HCT116 (cell line): ENCODE measurements at regions not wholly inside any gene's neighbourhood (a gene's known extent, or its start where the extent isn't known, plus 50 kb on each side); places are given as distances from the start of the nearest gene placed in this dataset.

Experiments used
- ATAC-seq: fragments of 200-7000 bp; cut with Tn5 transposase; 2 replicates; pipeline ENCODE4 v1.9.1; 2020; ENCODE audit warnings: mild to moderate bottlenecking, moderate library complexity
- BruUV-seq: library from RNA; stranded (reverse); fragments of 400-500 nt; replicated peaks from 2 replicates; lab custom pipeline; 2021; lab: Mats Ljungman, UMichigan
- CTCF ChIA-PET: fragments of 300-600 bp; sonication (Branson Sonifier 250); formaldehyde crosslinking; loops from one replicate; lab custom pipeline; 2021; ENCODE audit warnings: antibody characterized with exemption; lab: Charles Lee
- POLR2A ChIA-PET: fragments of 300-600, 350-600 bp; sonication (Branson Sonifier 250); formaldehyde crosslinking; loops from one replicate; lab custom pipeline; 2021; ENCODE audit warnings: antibody characterized with exemption; lab: Charles Lee
- RAD21 ChIA-PET, 2 experiments: fragments of 300-600 bp; sonication (Branson Sonifier 250); formaldehyde crosslinking; loops; one replicate each; lab custom pipeline; 2023; ENCODE audit warnings: low total read pairs in 2 of 2; ENCODE audit not compliant: uncharacterized antibody in 2 of 2, unreplicated experiment in 2 of 2, low non-redundant PET in 1 of 2; lab: Charles Lee
- DNase-seq: peaks from one replicate; pipeline ENCODE4 v3.0.0-alpha.2; 2010; ENCODE audit warnings: low read depth, low spot score
- H2AFZ ChIP-seq: fragments of 200-600 bp; shearing (Covaris generic), sonication (generic); 2 replicates; pipeline ENCODE4 v1.6.1; 2017; ENCODE audit warnings: low read depth, mixed run types, mixed read lengths, antibody characterized with exemption, low read length; ENCODE audit not compliant: poor library complexity, severe bottlenecking
- H3K27ac ChIP-seq: 2 replicates; pipeline ENCODE4 v1.5.1; 2012; ENCODE audit warnings: low read depth, low read length
- H3K27me3 ChIP-seq: fragments of 200-600 bp; sonication (generic); 2 replicates; pipeline ENCODE4 v1.6.1; 2016; ENCODE audit warnings: mixed run types, low read length, mixed read lengths; ENCODE audit not compliant: insufficient read depth
- H3K36me3 ChIP-seq, 2 experiments: fragments of 200-500 bp in 1 of 2; fragments of 200-600 bp in 1 of 2; sonication (Bioruptor generic) in 1 of 2; sonication (generic) in 1 of 2; 2 replicates each; pipeline versions ENCODE4 v1.5.1 to v1.6.1; 2014 to 2016; ENCODE audit warnings: low read length in 2 of 2, inconsistent platforms in 1 of 2, mixed read lengths in 1 of 2, mixed run types in 1 of 2; ENCODE audit not compliant: insufficient read depth in 2 of 2, control insufficient read depth in 1 of 2
- H3K4me1 ChIP-seq, 2 experiments: fragments of 200-600 bp in 1 of 2; sonication (generic) in 1 of 2; 2 replicates each; pipeline versions ENCODE4 v1.5.1 to v1.6.1; 2012 to 2017; ENCODE audit warnings: low read length in 2 of 2, inconsistent platforms in 1 of 2, mild to moderate bottlenecking in 1 of 2, mixed read lengths in 1 of 2, mixed run types in 1 of 2, moderate library complexity in 1 of 2; ENCODE audit not compliant: insufficient read depth in 2 of 2, control insufficient read depth in 1 of 2
- H3K4me2 ChIP-seq: fragments of 200-600 bp; sonication (generic); 2 replicates; pipeline ENCODE4 v1.6.1; 2017; ENCODE audit warnings: mixed run types, low read length, mixed read lengths
- H3K4me3 ChIP-seq, 2 experiments: fragments of 200-600 bp in 1 of 2; sonication (generic) in 1 of 2; replicated peaks in 1 of 2; 2 replicates each; pipeline ENCODE4 v1.5.1; 2011 to 2016; ENCODE audit warnings: low read length in 2 of 2, control low read depth in 1 of 2, low read depth in 1 of 2, mild to moderate bottlenecking in 1 of 2, mixed read lengths in 1 of 2, mixed run types in 1 of 2
- H3K79me2 ChIP-seq: fragments of 200-600 bp; sonication (generic); 2 replicates; pipeline ENCODE4 v1.6.1; 2017; ENCODE audit warnings: mild to moderate bottlenecking, mixed run types, low read length, moderate library complexity, mixed read lengths; ENCODE audit not compliant: insufficient read depth
- H3K9ac ChIP-seq: fragments of 200-600 bp; sonication (generic); 2 replicates; pipeline ENCODE4 v1.6.1; 2016; ENCODE audit warnings: low read length, mixed read lengths
- H3K9me2 ChIP-seq: fragments of 200-600 bp; sonication (generic), shearing (Covaris generic); 2 replicates; pipeline ENCODE4 v1.6.1; 2017; ENCODE audit warnings: mixed run types, mild to moderate bottlenecking, moderate library complexity; ENCODE audit not compliant: insufficient read depth
- H3K9me3 ChIP-seq, 2 experiments: fragments of 200-500 bp in 1 of 2; fragments of 200-600 bp in 1 of 2; sonication (Bioruptor generic) in 1 of 2; sonication (generic) in 1 of 2; 2 replicates each; pipeline ENCODE4 v1.6.1; 2014 to 2017; ENCODE audit warnings: low read length in 2 of 2, mixed read lengths in 2 of 2, inconsistent platforms in 1 of 2, low read depth in 1 of 2, mild to moderate bottlenecking in 1 of 2, mixed run types in 1 of 2, moderate library complexity in 1 of 2; ENCODE audit not compliant: control insufficient read depth in 1 of 2, insufficient read depth in 1 of 2
- H4K20me1 ChIP-seq: fragments of 200-600 bp; sonication (generic), shearing (Covaris generic); 2 replicates; pipeline ENCODE4 v1.6.1; 2017; ENCODE audit warnings: mixed run types, mild to moderate bottlenecking, moderate library complexity; ENCODE audit not compliant: insufficient read depth
- CEBPB ChIP-seq: IDR thresholded peaks from 2 replicates; pipeline ENCODE4 v1.6.1; 2012; ENCODE audit warnings: low read depth
- EGR1 ChIP-seq: IDR thresholded peaks from 2 replicates; pipeline ENCODE4 v1.6.1; 2012; ENCODE audit warnings: low read depth
- EZH2 ChIP-seq: fragments of 200-600 bp; sonication (generic); IDR thresholded peaks from 2 replicates; pipeline ENCODE4 v1.6.1; 2017; ENCODE audit warnings: antibody characterized with exemption, mixed run types
- FOSL1 ChIP-seq: IDR thresholded peaks from 2 replicates; pipeline ENCODE4 v1.6.1; 2012; ENCODE audit warnings: low read depth
- JUND ChIP-seq: IDR thresholded peaks from 2 replicates; pipeline ENCODE4 v1.6.1; 2012
- MAX ChIP-seq: IDR thresholded peaks from 2 replicates; pipeline ENCODE4 v1.6.1; 2012
- POLR2A ChIP-seq: IDR thresholded peaks from 2 replicates; pipeline ENCODE4 v1.7.0; 2011; ENCODE audit warnings: borderline replicate concordance; ENCODE audit not compliant: insufficient read depth, insufficient read length; ENCODE audit errors: extremely low read depth
- POLR2AphosphoS5 ChIP-seq: IDR thresholded peaks from 2 replicates; pipeline ENCODE4 v1.6.1; 2011; ENCODE audit warnings: mild to moderate bottlenecking, low read depth, low read length, moderate library complexity
- RAD21 ChIP-seq: IDR thresholded peaks from 2 replicates; pipeline ENCODE4 v1.6.1; 2012; ENCODE audit warnings: low read depth, mild to moderate bottlenecking
- REST ChIP-seq: IDR thresholded peaks from 2 replicates; pipeline ENCODE4 v1.6.1; 2012; ENCODE audit warnings: low read depth
- TCF7L2 ChIP-seq: IDR thresholded peaks from 2 replicates; pipeline ENCODE4 v1.7.0; 2011; ENCODE audit warnings: borderline replicate concordance, inconsistent platforms; ENCODE audit not compliant: insufficient read depth, insufficient read length; ENCODE audit errors: extremely low read depth
- YY1 ChIP-seq: IDR thresholded peaks from 2 replicates; pipeline ENCODE4 v1.6.1; 2011; ENCODE audit warnings: low read length, low read depth, moderate library complexity, mild to moderate bottlenecking; ENCODE audit not compliant: insufficient replicate concordance; ENCODE audit errors: extremely low read depth
- ZFX ChIP-seq: fragments of 450-650 bp; IDR thresholded peaks from 2 replicates; pipeline ENCODE4 v1.6.1; 2017
- ZNF274 ChIP-seq: fragments of 200-500 bp; sonication (Bioruptor generic); IDR thresholded peaks from 2 replicates; pipeline ENCODE4 v1.6.1; 2014; ENCODE audit warnings: mild to moderate bottlenecking, low read depth, low read length, inconsistent platforms
- intact Hi-C: fragments of 100-400 bp; cut with micrococcal nuclease; formaldehyde crosslinking; loops from 2 replicates; pipeline ENCODE4 v1.10.0; 2022

DNA sequence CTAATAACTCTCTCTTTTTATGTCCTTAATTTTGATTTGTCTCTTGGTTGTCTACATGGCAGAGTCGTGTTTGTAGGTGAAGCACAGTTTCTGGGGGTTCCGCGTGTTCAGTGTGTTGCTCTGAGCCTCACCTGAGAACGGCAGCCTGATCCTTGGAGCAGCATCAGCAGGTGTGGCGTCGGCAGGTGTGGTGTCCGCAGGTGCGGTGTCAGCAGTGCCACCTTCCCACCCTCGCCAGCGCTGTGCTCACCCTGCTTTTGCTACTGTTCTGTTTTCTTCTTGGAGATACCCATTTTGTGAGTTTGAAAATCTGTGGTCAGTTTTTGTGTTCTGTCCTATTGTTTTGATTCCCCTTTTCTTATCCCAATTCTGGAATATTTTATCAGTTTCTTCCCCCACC, 406.6 kb downstream of the GLRX3 start:
- no peaks in the 10 kb centered on the region for H3K4me1 ChIP-seq
- no peaks in the 10 kb centered on the region for H3K9me3 ChIP-seq
- TF ChIP-seq ZNF274 (no peak), CEBPB (no peak), POLR2A (no peak), EGR1 (no peak)
- no peak for DNase-seq
- no peaks in the 10 kb centered on the region for H3K79me2 ChIP-seq
- no peaks in the 10 kb centered on the region for H4K20me1 ChIP-seq
- H3K9ac ChIP-seq = no peak overlapping the region
- H2AFZ ChIP-seq = no peak overlapping the region
- no peak overlapping the region for H3K4me2 ChIP-seq
- no peak overlapping the region for H3K27ac ChIP-seq
- no peak for ATAC-seq
- H3K4me3 ChIP-seq = no peak overlapping the region
- H3K36me3 ChIP-seq = no peaks in the 10 kb centered on the region
- ChIA-PET POLR2A (no interaction called here), CTCF (no interaction called here), RAD21 (no interaction called here)
- no peaks in the 10 kb centered on the region for H3K9me2 ChIP-seq
- H3K27me3 ChIP-seq = no peaks in the 10 kb centered on the region
- BruUV-seq = no TSS peak
- intact Hi-C loops = no loop called here

- Histone ChIP-seq H3K27ac (no peak overlapping the region), H3K79me2 (no peaks in the 10 kb centered on the region), H3K4me1 (no peaks in the 10 kb centered on the region), H3K9ac (no peak overlapping the region), H4K20me1 (no peaks in the 10 kb centered on the region), H3K9me2 (no peaks in the 10 kb centered on the region), H2AFZ (no peak overlapping the region), H3K27me3 (no peaks in the 10 kb centered on the region), H3K36me3 (no peaks in the 10 kb centered on the region), H3K9me3 (no peaks in the 10 kb centered on the region), H3K4me3 (no peak overlapping the region), H3K4me2 (no peak overlapping the region)
- ATAC-seq (no peak), DNase-seq (no peak)
- no peak for TF ChIP-seq MAX
- TF ChIP-seq TCF7L2 = no peak
- TF ChIP-seq YY1 = no peak
- TF ChIP-seq FOSL1 = no peak
- TF ChIP-seq ZFX = no peak
- no peak for TF ChIP-seq JUND
- TF ChIP-seq POLR2AphosphoS5 = no peak
- no peak for TF ChIP-seq RAD21
- TF ChIP-seq REST = no peak
- TF ChIP-seq EZH2 = no peak
- ChIA-PET RAD21 (no interaction called here), POLR2A (no interaction called here), CTCF (no interaction called here)
- BruUV-seq = no TSS peak
- intact Hi-C loops = no loop called here
These were observed 407.6 kb downstream of the GLRX3 start for GRCh38 chr10:130543794-130544193.
